ENCODE measurements at regions not wholly inside any gene's neighbourhood (a gene's known extent, or its start where the extent isn't known, plus 50 kb on each side); places are given as distances from the start of the nearest gene placed in this dataset.
"Not testable (repeated sequence)": the region's sequence is repeated elsewhere in the genome, so short reads cannot be mapped to it uniquely, and the experiment has no call there.

GRCh38 chr4:72770708-72771107, 201.7 kb upstream of the ADAMTS3 start:
- no peak for DNase-seq (ENCODE audit: low read depth)

- DNase-seq (ENCODE audit: low read depth) = no peak
These were observed 199.3 kb upstream of the ADAMTS3 start for GRCh38 chr4:72768364-72768763.

GRCh38 chr4:72767618-72768302, 198.7 kb upstream of the ADAMTS3 start:
- no peak for DNase-seq (ENCODE audit: low read depth)

DNA sequence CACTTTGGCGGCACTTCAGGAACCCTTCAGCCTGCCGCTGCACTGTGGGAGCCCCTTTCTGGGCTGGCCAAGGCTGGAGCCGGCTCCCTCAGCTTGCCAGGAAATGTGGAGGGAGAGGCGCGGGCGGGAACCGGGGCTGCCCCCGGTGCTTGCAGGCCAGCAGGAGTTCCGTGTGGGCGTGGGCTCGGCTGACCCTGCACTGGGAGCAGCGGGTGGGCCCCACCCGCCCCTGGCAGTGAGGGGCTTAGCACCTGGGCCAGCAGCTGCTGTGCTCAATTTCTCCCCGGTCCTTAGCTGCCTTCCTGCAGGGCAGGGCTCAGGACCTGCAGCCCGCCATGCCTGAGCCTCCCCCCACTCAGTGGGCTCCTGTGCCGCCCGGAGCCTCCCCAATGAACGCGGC, 196.8 kb upstream of the ADAMTS3 start:
- not testable (repeated sequence) for DNase-seq (ENCODE audit: low read depth)

DNA sequence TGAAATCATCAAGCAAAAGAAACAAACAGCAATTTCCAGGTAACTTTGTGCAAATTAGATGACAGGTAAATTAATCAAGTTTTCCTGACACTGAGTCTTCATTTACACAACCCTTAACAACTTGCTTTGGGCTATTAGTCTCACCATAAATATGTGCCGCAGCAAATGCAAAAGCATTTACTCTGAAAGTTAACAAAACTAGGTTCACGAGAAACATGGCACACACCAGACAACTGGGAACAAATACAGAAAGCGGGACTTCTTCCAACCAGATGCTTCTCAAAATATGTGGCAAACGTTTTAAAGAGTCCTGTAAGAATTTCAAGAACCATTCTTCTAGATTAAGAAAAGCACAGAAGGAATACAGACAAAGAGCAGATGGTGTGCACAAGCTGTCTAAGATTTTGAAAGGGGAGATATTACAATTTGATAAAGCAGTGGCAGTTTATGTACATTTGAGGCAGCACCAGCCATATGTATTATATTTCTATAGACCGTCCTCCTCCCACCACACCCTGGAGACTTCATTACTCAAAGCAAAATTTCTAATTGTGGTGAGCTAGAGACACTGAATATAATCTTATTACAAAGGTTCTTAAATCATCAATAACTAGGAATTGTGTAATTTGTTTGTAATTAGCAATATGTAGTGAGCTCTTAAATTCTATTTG, 192.5 kb upstream of the ADAMTS3 start:
- DNase-seq (ENCODE audit: low read depth) = no peak

GRCh38 chr4:72753414-72753813, 184.4 kb upstream of the ADAMTS3 start:
- DNase-seq (ENCODE audit: low read depth) = not testable (repeated sequence)

DNA sequence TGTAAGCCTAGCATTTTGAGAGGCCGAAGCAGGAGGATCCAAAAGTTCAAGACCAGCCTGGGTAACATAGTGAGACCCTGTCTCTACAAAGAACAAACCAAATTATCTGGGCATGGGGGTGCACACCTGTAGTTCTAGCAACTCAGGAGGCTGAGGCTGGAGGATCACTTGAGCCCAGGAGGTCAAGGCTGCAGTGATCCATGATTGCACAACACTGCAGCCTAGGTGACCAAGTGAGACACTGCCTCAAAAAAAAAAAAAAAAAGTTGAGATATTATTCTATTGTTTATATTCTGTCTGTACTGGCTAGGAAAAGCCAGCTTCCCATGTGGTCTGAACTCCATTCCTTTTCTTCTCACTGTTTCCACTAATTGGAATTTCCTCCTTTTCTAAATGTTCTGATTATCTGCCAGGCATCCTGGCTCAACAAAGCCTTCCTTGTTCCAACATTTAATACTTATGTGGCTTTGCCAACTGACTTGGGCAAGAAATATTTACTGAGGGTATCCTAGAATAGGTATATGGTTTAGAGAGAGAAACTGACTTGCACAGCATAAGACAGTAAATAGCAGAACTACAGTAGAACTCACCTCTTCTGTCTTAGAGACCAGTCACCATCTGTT, 175.2 kb upstream of the ADAMTS3 start:
- no peak for DNase-seq (ENCODE audit: low read depth)

DNA sequence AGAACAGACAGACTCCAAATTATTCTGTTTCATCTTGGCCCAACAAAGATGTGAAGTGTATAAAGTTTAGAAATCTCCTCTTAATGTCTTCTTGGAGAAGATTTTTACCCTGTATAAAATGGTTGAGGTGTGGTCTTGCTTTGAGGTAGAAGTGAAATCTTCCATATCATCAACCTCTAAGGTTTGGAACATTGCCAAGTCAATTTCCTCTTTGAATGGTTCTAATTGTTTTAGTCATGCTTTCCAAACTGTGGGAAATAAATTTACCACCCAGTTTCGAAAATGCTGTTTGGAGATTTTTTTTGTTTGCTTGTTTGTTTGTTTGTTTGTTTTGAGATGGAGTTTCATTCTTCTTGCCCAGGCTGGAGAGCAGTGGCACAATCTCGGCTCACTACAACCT, 174.1 kb upstream of the ADAMTS3 start:
- no peak for DNase-seq (ENCODE audit: low read depth)

GRCh38 chr4:72715299-72715698, 146.3 kb upstream of the ADAMTS3 start:
- no peak for DNase-seq (ENCODE audit: low read depth)

- DNase-seq (ENCODE audit: low read depth) = peak; percentile 14
These were observed 145.7 kb upstream of the ADAMTS3 start for GRCh38 chr4:72714482-72715279.

- DNase-seq (ENCODE audit: low read depth) = no peak
These were observed 144.0 kb upstream of the ADAMTS3 start for GRCh38 chr4:72712997-72713396.

- DNase-seq (ENCODE audit: low read depth) = no peak
These were observed 140.5 kb upstream of the ADAMTS3 start for GRCh38 chr4:72709475-72709874.

DNA sequence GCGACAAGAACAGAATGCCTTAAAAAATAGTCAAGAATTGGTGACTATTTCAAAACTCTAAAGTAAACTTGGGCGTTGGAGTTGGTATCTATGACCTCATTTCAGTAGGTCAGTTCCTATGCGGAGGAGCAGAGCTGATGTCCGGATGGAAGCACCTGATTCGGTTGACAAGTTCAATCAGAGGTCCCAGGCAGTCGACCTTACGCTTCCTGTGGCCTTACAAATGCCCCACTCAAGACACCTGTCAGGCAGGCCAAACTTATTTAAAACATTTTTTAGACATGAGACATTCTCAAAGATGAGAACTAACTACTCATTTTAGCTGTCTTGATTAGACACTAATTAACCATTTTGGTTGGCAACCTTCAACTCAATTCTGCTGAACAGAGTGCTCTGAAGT, 137.7 kb upstream of the ADAMTS3 start:
- no peak for DNase-seq (ENCODE audit: low read depth)

DNA sequence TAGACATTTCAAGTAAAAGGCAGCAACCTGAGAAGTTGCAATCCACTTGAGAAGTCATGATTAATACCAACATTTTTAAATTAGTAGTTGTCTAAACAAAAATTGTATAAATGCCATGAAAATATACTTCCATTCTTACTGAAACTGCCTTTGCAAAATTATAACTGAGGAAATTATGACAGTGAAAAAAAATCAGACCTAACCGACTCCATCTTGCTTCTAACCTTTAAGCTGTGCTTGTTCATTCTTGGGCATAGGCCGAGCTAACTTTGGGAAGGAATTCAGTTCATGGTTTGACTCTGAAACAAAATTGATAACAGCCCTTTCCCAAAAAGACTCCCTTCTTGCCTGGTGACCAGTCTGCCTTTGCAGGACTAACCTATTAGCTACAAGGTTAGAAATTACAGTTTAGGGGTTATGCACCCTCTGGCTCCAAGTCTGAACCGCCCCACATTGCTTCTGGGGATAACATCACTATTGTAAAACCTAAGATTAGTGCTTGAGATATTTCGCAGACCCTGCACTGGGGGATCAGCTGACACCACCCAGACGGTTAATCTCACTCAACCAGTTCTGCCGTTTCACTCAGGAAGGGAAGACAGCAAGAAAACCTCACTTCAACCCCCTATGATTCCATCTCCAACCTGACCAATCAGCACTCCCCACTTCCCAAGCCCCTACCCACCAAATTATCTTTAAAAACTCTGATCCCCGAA, 136.1 kb upstream of the ADAMTS3 start:
- peak; percentile 18 for DNase-seq (ENCODE audit: low read depth)

GRCh38 chr4:72702948-72703347, 133.9 kb upstream of the ADAMTS3 start:
- no peak for DNase-seq (ENCODE audit: low read depth)

GRCh38 chr4:72701987-72702819, 133.2 kb upstream of the ADAMTS3 start:
- DNase-seq (ENCODE audit: low read depth) = no peak

DNA sequence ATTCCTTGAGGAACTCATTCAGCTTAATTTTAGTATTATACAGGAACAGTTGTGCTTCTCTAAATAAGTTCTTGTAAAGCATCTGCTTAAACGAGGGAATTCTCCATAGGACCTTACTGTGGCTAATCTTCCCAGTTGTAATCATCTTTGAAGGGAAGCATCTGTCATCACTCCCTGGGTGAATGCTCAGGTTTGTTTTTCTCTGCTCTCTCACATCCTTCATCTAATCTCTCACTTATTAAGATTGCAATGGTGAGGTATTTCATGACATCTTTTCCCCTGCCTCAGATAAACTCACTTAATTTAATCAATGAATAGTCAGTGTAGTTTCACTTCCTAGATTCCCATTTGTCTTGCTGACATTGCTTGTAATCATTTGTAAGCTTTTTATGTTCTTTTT, 121.8 kb upstream of the ADAMTS3 start:
- no peak for DNase-seq (ENCODE audit: low read depth)

- no peak for DNase-seq (ENCODE audit: low read depth)
These were observed 120.9 kb upstream of the ADAMTS3 start for GRCh38 chr4:72689923-72690322.

GRCh38 chr4:72686390-72686789, 117.4 kb upstream of the ADAMTS3 start:
- DNase-seq (ENCODE audit: low read depth) = not testable (repeated sequence)

GRCh38 chr4:72679666-72680065, 110.6 kb upstream of the ADAMTS3 start:
- no peak for DNase-seq (ENCODE audit: low read depth)

GRCh38 chr4:72677886-72678285, 108.9 kb upstream of the ADAMTS3 start:
- DNase-seq (ENCODE audit: low read depth) = no peak
